Uterus (tissue), 3 donors: ENCODE measurements at regions not wholly inside any gene's neighbourhood (a gene's known extent, or its start where the extent isn't known, plus 50 kb on each side); places are given as distances from the start of the nearest gene placed in this dataset.

Experiments
- DNase-seq, 2 donors: peaks; one replicate each; pipeline ENCODE4 v3.0.0-alpha.2; 2019 to 2020
- H3K27ac ChIP-seq, 2 donors: fragments of 200-600 bp; sonication (generic); 1 replicate in 1 of 2; 2 replicates in 1 of 2; pipeline ENCODE4 v1.5.1; 2016 to 2018
- H3K27me3 ChIP-seq, 2 donors: fragments of 200-600 bp; sonication (generic); one replicate each; pipeline ENCODE4 v1.5.1; 2018 to 2019; ENCODE audit warnings: control low read depth in 1 of 2
- H3K36me3 ChIP-seq, 2 donors: fragments of 200-600 bp; sonication (generic); one replicate each; pipeline ENCODE4 v1.5.1; 2019; ENCODE audit warnings: control low read depth in 1 of 2
- H3K4me1 ChIP-seq, 2 donors: fragments of 200-600 bp; sonication (generic); one replicate each; pipeline ENCODE4 v1.5.1; 2018 to 2019; ENCODE audit warnings: control low read depth in 1 of 2
- H3K4me3 ChIP-seq, 2 donors: fragments of 200-600 bp; sonication (generic); 1 replicate in 1 of 2; 2 replicates in 1 of 2; pipeline ENCODE4 v1.5.1; 2018 to 2019; ENCODE audit warnings: mild to moderate bottlenecking in 1 of 2
- H3K9me3 ChIP-seq, 2 donors: fragments of 200-600 bp; sonication (generic); one replicate each; pipeline ENCODE4 v1.5.1; 2019; ENCODE audit warnings: control low read depth in 1 of 2
- CTCF ChIP-seq, 4 experiments: fragments of 200-600 bp in 2 of 4; fragments of 450-650 bp in 2 of 4; sonication (generic) in 2 of 4; IDR thresholded peaks; one replicate each; pipeline ENCODE4 v1.5.1; 2016 to 2019; ENCODE audit warnings: antibody characterized with exemption in 4 of 4, mild to moderate bottlenecking in 2 of 4, moderate library complexity in 1 of 4
- POLR2A ChIP-seq, 2 donors: fragments of 450-650 bp; IDR thresholded peaks; one replicate each; pipeline ENCODE4 v1.6.1; 2016; ENCODE audit warnings: antibody characterized with exemption in 2 of 2, mild to moderate bottlenecking in 1 of 2, moderate library complexity in 1 of 2
- intact Hi-C: fragments of 100-400 bp; cut with DNase I; formaldehyde crosslinking; loops from one replicate; pipeline ENCODE4 v1.15.1; 2023; ENCODE audit warnings: low total_unique reads
- donor health status: DM: yes; HTN: yes; CAD: no.

GRCh38 chr4:160044693-160045092 lies 941.8 kb downstream of the RAPGEF2 start:
- H3K4me1 ChIP-seq, result no peaks in the 10 kb centered on the region
- no peaks in the 10 kb centered on the region for H3K27me3 ChIP-seq
- no peaks in the 10 kb centered on the region for H3K36me3 ChIP-seq
- H3K9me3 ChIP-seq, result no peaks in the 10 kb centered on the region
- H3K4me3 ChIP-seq, result no peak overlapping the region
- intact Hi-C loops, result no loop called here
- DNase-seq, result no peak
- TF ChIP-seq POLR2A (IDR thresholded peaks at IDR 0.05), result no peak
- no peak for TF ChIP-seq CTCF (IDR thresholded peaks at IDR 0.05)
- H3K27ac ChIP-seq, result no peak overlapping the region

GRCh38 chr4:160082432-160083207 lies 979.7 kb downstream of the RAPGEF2 start:
- no peaks in the 10 kb centered on the region for H3K36me3 ChIP-seq
- no peaks in the 10 kb centered on the region for H3K9me3 ChIP-seq
- no peak overlapping the region for H3K27ac ChIP-seq
- no peaks in the 10 kb centered on the region for H3K27me3 ChIP-seq
- no peak overlapping the region for H3K4me3 ChIP-seq
- no peaks in the 10 kb centered on the region for H3K4me1 ChIP-seq
- TF ChIP-seq CTCF (IDR thresholded peaks at IDR 0.05) (no peak), POLR2A (IDR thresholded peaks at IDR 0.05) (no peak)
- intact Hi-C loops, result no loop called here
- DNase-seq, result no peak

GRCh38 chr4:160091631-160092030 lies 988.8 kb downstream of the RAPGEF2 start:
- no peaks in the 10 kb centered on the region for H3K4me1 ChIP-seq
- no peak overlapping the region for H3K27ac ChIP-seq
- intact Hi-C loops, result no loop called here
- H3K36me3 ChIP-seq, result no peaks in the 10 kb centered on the region
- H3K9me3 ChIP-seq, result no peaks in the 10 kb centered on the region
- no peaks in the 10 kb centered on the region for H3K27me3 ChIP-seq
- no peak overlapping the region for H3K4me3 ChIP-seq
- TF ChIP-seq CTCF (IDR thresholded peaks at IDR 0.05) (no peak), POLR2A (IDR thresholded peaks at IDR 0.05) (no peak)
- DNase-seq, result no peak

GRCh38 chr4:160100316-160100715 lies 997.4 kb downstream of the RAPGEF2 start:
- intact Hi-C loops, result no loop called here
- Histone ChIP-seq H3K4me3 (no peak overlapping the region), H3K27ac (no peak overlapping the region), H3K9me3 (peaks cover 0 to 3% of the 10 kb centered on the region in 2 donors), H3K36me3 (no peaks in the 10 kb centered on the region), H3K27me3 (no peaks in the 10 kb centered on the region), H3K4me1 (no peaks in the 10 kb centered on the region)
- TF ChIP-seq CTCF (IDR thresholded peaks at IDR 0.05) (no peak), POLR2A (IDR thresholded peaks at IDR 0.05) (no peak)
- DNase-seq, result no peak

GRCh38 chr4:160110891-160111290 lies 1008.0 kb downstream of the RAPGEF2 start:
- no peak for DNase-seq
- TF ChIP-seq POLR2A (IDR thresholded peaks at IDR 0.05), result no peak
- TF ChIP-seq CTCF (IDR thresholded peaks at IDR 0.05), result no peak
- intact Hi-C loops, result no loop called here

More at GRCh38 chr4:160110891-160111290, 1008.0 kb downstream of the RAPGEF2 start:
- H3K4me1 ChIP-seq, result no peaks in the 10 kb centered on the region
- H3K27me3 ChIP-seq, result no peaks in the 10 kb centered on the region
- no peaks in the 10 kb centered on the region for H3K36me3 ChIP-seq
- no peak overlapping the region for H3K27ac ChIP-seq
- H3K9me3 ChIP-seq, result no peaks in the 10 kb centered on the region
- H3K4me3 ChIP-seq, result no peak overlapping the region
